Body of pancreas (tissue), 4 donors: ENCODE measurements at regions not wholly inside any gene's neighbourhood (a gene's known extent, or its start where the extent isn't known, plus 50 kb on each side); places are given as distances from the start of the nearest gene placed in this dataset.

Source experiments
- POLR2A ChIP-seq, 3 donors: fragments of 450-650 bp; IDR thresholded peaks; one replicate each; pipeline ENCODE4 v1.6.1; 2016; ENCODE audit warnings: antibody characterized with exemption in 3 of 3, mild to moderate bottlenecking in 2 of 3
- TF ChIP-seq, protein P1 (sequence below), 7 experiments: fragments of 450-650 bp in 4 of 7; fragments of 200-600 bp in 3 of 7; sonication (generic) in 3 of 7; IDR thresholded peaks; one replicate each; pipeline ENCODE4 v1.5.1; 2016 to 2019; ENCODE audit warnings: antibody characterized with exemption in 7 of 7

DNA sequence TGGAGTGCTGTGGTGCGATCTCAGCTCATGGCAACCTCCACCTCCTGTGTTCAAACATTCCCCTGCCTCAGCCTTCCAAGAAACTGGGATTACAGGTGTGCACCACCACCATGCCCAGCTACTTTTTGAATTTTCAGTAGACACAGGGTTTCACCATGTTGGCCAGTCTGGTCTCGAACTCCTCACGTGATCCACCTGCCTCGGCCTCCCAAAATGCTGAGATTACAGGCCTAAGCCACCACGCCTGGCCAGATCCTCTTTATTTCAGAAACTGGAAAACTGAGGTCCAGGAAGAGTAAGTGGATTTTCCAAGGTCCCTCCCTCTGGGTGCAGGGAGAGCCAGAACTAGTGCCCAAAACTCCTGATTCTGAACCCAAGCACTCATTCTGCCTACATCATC lies 413.1 kb upstream of the AUTS2 start:
- TF ChIP-seq, protein P1, sequence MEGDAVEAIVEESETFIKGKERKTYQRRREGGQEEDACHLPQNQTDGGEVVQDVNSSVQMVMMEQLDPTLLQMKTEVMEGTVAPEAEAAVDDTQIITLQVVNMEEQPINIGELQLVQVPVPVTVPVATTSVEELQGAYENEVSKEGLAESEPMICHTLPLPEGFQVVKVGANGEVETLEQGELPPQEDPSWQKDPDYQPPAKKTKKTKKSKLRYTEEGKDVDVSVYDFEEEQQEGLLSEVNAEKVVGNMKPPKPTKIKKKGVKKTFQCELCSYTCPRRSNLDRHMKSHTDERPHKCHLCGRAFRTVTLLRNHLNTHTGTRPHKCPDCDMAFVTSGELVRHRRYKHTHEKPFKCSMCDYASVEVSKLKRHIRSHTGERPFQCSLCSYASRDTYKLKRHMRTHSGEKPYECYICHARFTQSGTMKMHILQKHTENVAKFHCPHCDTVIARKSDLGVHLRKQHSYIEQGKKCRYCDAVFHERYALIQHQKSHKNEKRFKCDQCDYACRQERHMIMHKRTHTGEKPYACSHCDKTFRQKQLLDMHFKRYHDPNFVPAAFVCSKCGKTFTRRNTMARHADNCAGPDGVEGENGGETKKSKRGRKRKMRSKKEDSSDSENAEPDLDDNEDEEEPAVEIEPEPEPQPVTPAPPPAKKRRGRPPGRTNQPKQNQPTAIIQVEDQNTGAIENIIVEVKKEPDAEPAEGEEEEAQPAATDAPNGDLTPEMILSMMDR (IDR thresholded peaks at IDR 0.05): no peak
- no peak for TF ChIP-seq POLR2A (IDR thresholded peaks at IDR 0.05)
